ACC112 (cell line): ENCODE measurements at regions not wholly inside any gene's neighbourhood (a gene's known extent, or its start where the extent isn't known, plus 50 kb on each side); places are given as distances from the start of the nearest gene placed in this dataset.

Experiments
- H2AFZ ChIP-seq: fragments of 200-600 bp; sonication (generic); one replicate; pipeline ENCODE4 v1.6.0; 2017; ENCODE audit warnings: antibody characterized with exemption, low read length; ENCODE audit not compliant: unreplicated experiment
- H3K27ac ChIP-seq: fragments of 200-600 bp; sonication (generic); 2 replicates; pipeline ENCODE4 v1.5.1; 2014; ENCODE audit warnings: low read depth, mild to moderate bottlenecking, antibody characterized with exemption, low read length, moderate library complexity
- H3K27me3 ChIP-seq: fragments of 200-600 bp; sonication (generic); 2 replicates; pipeline ENCODE4 v1.6.1; 2014; ENCODE audit warnings: mild to moderate bottlenecking, antibody characterized with exemption, low read length, moderate library complexity, mixed read lengths; ENCODE audit not compliant: insufficient read depth
- H3K36me3 ChIP-seq: fragments of 200-600 bp; sonication (generic); 2 replicates; pipeline ENCODE4 v1.6.1; 2016; ENCODE audit warnings: mild to moderate bottlenecking, antibody characterized with exemption, low read length, moderate library complexity, mixed read lengths; ENCODE audit not compliant: insufficient read depth
- H3K4me1 ChIP-seq: fragments of 200-600 bp; sonication (generic); one replicate; pipeline ENCODE4 v1.6.1; 2016; ENCODE audit warnings: low read length, mixed read lengths; ENCODE audit not compliant: insufficient read depth, unreplicated experiment, control insufficient read depth
- H3K4me3 ChIP-seq: fragments of 200-600 bp; sonication (generic); 2 replicates; pipeline ENCODE4 v1.5.1; 2014; ENCODE audit warnings: mild to moderate bottlenecking, low read depth, low read length
- H3K79me2 ChIP-seq: fragments of 200-600 bp; sonication (generic); one replicate; pipeline ENCODE4 v1.6.0; 2016; ENCODE audit warnings: low read length; ENCODE audit not compliant: control insufficient read depth, unreplicated experiment, insufficient read depth

GRCh38 chr2:121877366-121877765 is 121.9 kb downstream of the TSN start:
- peaks cover 69% of the 10 kb centered on the region for H3K27me3 ChIP-seq
- H3K4me3 ChIP-seq = no peak overlapping the region
- H3K79me2 ChIP-seq = no peaks in the 10 kb centered on the region
- H3K27ac ChIP-seq = no peak overlapping the region
- H2AFZ ChIP-seq = no peak overlapping the region
- H3K4me1 ChIP-seq = no peaks in the 10 kb centered on the region
- no peaks in the 10 kb centered on the region for H3K36me3 ChIP-seq

DNA sequence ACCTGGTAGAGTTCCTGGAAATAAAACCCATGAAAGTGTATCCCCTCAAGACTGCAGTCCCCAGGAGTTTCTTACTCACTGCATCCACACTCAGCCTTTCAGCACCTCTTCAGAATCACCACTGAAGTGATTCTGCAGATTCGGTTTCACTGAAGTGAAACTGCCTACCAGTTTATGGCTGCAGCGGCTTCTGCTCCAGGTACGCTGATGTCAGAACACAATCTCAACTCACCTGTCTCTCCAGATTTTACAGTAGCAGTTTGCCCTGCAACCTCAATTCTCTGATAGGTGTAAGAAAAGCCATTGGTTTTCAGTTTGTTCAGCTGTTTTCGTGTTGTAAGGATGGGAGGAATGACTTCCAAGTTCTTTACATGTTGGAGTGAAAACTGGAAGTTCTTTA is 124.8 kb downstream of the TSN start:
- Histone ChIP-seq H2AFZ (no peak overlapping the region), H3K79me2 (no peaks in the 10 kb centered on the region), H3K4me1 (no peaks in the 10 kb centered on the region), H3K4me3 (no peak overlapping the region), H3K36me3 (no peaks in the 10 kb centered on the region), H3K27ac (no peak overlapping the region), H3K27me3 (peaks cover 61% of the 10 kb centered on the region)

DNA sequence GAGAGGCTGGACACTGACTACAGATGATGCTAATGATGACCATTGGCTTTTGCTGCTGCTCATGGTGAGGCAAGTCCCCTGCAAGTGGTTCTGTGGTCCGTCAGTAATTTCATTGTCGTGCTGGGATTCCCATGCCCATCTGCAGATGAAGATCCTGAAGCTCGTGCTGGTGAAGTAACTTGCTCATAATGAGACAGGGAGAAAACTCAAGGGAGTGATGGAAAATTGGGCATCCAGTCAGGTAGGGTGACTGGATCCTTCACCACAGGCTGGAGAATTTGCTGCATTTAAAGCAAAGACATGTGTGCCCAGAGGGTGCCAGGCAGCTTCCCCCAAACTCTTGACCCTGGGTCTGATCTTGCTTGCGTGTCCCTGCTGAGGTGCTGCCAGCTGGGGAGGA is 125.6 kb downstream of the TSN start:
- Histone ChIP-seq H2AFZ (no peak overlapping the region), H3K4me1 (no peaks in the 10 kb centered on the region), H3K27ac (no peak overlapping the region), H3K79me2 (no peaks in the 10 kb centered on the region), H3K27me3 (peaks cover 61% of the 10 kb centered on the region), H3K4me3 (no peak overlapping the region), H3K36me3 (no peaks in the 10 kb centered on the region)

- Histone ChIP-seq H3K4me3 (no peak overlapping the region), H3K27me3 (peaks cover 60% of the 10 kb centered on the region), H3K4me1 (no peaks in the 10 kb centered on the region)
These were observed 126.5 kb downstream of the TSN start for GRCh38 chr2:121881950-121882349.

DNA sequence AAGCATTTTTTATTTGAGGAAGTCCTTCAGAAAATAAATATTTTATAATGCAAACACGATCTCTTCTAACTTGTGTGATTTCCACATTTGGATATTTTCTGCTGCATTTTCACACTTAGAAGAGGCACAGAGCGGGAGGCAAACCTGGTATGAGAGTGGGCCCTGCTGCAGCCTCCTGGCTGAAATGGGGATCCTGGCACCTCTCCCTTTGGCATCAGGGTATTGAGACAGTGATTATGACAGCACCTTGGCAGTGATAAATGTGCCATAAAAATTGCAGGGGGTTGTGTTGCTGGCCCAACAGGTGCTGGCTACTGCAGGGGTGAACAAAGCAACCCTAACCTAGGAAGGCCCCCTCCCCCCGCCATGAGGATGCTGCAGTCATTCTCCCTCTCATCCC is 128.6 kb downstream of the TSN start:
- no peaks in the 10 kb centered on the region for H3K36me3 ChIP-seq
- H3K4me3 ChIP-seq = no peak overlapping the region
- no peaks in the 10 kb centered on the region for H3K4me1 ChIP-seq
- H3K27ac ChIP-seq = no peak overlapping the region
- no peak overlapping the region for H2AFZ ChIP-seq
- peaks cover 39% of the 10 kb centered on the region for H3K27me3 ChIP-seq
- no peaks in the 10 kb centered on the region for H3K79me2 ChIP-seq

More at GRCh38 chr2:121881950-121882349, 126.5 kb downstream of the TSN start:
- Histone ChIP-seq H3K36me3 (no peaks in the 10 kb centered on the region), H3K27ac (no peak overlapping the region), H3K79me2 (no peaks in the 10 kb centered on the region), H2AFZ (no peak overlapping the region)

DNA sequence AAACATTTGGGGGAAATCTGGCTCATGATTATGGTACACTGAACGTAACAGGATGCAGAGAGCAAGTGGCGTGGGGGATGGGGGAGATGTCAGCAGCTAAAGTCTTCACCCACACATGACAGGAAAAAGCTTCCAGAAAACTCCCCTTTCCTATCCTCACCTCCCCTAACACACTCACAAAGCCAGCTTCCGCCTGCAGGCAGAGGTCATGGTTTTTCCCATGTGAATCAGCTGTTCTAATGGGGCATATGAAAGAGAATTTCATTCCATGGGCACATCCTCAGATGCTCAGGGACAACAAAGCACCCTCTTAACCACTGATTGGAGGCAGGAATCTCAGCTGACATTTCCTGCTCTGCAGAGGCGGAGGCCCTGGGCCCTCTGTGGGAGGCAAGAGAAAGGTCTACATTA is 129.1 kb downstream of the TSN start:
- peaks cover 35% of the 10 kb centered on the region for H3K27me3 ChIP-seq
- no peak overlapping the region for H3K27ac ChIP-seq
- H3K79me2 ChIP-seq = no peaks in the 10 kb centered on the region
- no peaks in the 10 kb centered on the region for H3K4me1 ChIP-seq
- H3K36me3 ChIP-seq = no peaks in the 10 kb centered on the region
- no peak overlapping the region for H3K4me3 ChIP-seq
- H2AFZ ChIP-seq = no peak overlapping the region

- Histone ChIP-seq H3K79me2 (no peaks in the 10 kb centered on the region), H3K4me3 (no peak overlapping the region), H3K27ac (no peak overlapping the region), H3K4me1 (no peaks in the 10 kb centered on the region), H2AFZ (no peak overlapping the region), H3K36me3 (no peaks in the 10 kb centered on the region), H3K27me3 (peaks cover 32% of the 10 kb centered on the region)
These were observed 130.6 kb downstream of the TSN start for GRCh38 chr2:121886059-121886458.

GRCh38 chr2:121887513-121888188 is 132.2 kb downstream of the TSN start:
- Histone ChIP-seq H3K4me1 (no peaks in the 10 kb centered on the region), H3K27me3 (peaks cover 27% of the 10 kb centered on the region), H3K4me3 (no peak overlapping the region), H3K79me2 (no peaks in the 10 kb centered on the region), H2AFZ (no peak overlapping the region), H3K27ac (no peak overlapping the region), H3K36me3 (no peaks in the 10 kb centered on the region)

DNA sequence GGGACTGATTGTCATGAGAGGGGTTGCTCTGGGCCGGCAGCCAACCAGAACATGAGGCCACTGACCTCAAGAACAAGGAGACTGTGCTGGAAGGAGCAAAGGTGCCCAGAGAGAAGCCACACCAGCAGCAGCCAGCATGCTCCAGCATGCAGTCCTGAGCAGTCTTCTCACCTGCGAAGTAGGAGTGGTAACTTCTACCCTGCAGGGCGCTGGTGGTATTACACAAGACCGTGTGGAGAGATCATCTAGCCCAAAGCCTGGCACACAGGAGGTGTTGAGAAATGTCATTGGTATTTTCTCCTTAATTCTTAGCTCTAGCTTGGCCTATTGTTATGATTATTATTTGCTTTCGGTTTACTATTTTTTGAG is 132.7 kb downstream of the TSN start:
- H3K4me1 ChIP-seq = no peaks in the 10 kb centered on the region
- H3K27ac ChIP-seq = no peak overlapping the region
- no peaks in the 10 kb centered on the region for H3K36me3 ChIP-seq
- H3K4me3 ChIP-seq = no peak overlapping the region
- H2AFZ ChIP-seq = no peak overlapping the region
- H3K79me2 ChIP-seq = no peaks in the 10 kb centered on the region
- peaks cover 27% of the 10 kb centered on the region for H3K27me3 ChIP-seq

- no peaks in the 10 kb centered on the region for H3K36me3 ChIP-seq
- H2AFZ ChIP-seq = no peak overlapping the region
- no peaks in the 10 kb centered on the region for H3K79me2 ChIP-seq
- no peaks in the 10 kb centered on the region for H3K4me1 ChIP-seq
- H3K27me3 ChIP-seq = peaks cover 17% of the 10 kb centered on the region
- H3K4me3 ChIP-seq = no peak overlapping the region
- no peak overlapping the region for H3K27ac ChIP-seq
These were observed 134.6 kb downstream of the TSN start for GRCh38 chr2:121890041-121890440.

GRCh38 chr2:121895723-121896571 is 140.5 kb downstream of the TSN start:
- no peaks in the 10 kb centered on the region for H3K27me3 ChIP-seq
- no peak overlapping the region for H2AFZ ChIP-seq
- H3K27ac ChIP-seq = no peak overlapping the region

More at GRCh38 chr2:121895723-121896571, 140.5 kb downstream of the TSN start:
- Histone ChIP-seq H3K4me1 (peaks cover 14% of the 10 kb centered on the region), H3K79me2 (no peaks in the 10 kb centered on the region), H3K36me3 (no peaks in the 10 kb centered on the region), H3K4me3 (no peak overlapping the region)
